OCI-LY7 (cell line): ENCODE measurements at regions not wholly inside any gene's neighbourhood (a gene's known extent, or its start where the extent isn't known, plus 50 kb on each side); places are given as distances from the start of the nearest gene placed in this dataset.

Source experiments
- BruUV-seq: library from RNA; stranded (reverse); fragments of 400-500 nt; replicated peaks from 2 replicates; lab custom pipeline; 2021; lab: Mats Ljungman, UMichigan
- CTCF ChIA-PET: fragments of 300-600 bp; sonication (Branson Sonifier 250); formaldehyde crosslinking; loops from one replicate; lab custom pipeline; 2022; ENCODE audit warnings: antibody characterized with exemption; ENCODE audit not compliant: unreplicated experiment; lab: Charles Lee
- POLR2A ChIA-PET: fragments of 300-600 bp; sonication (Branson Sonifier 250); formaldehyde crosslinking; loops from one replicate; lab custom pipeline; 2022; ENCODE audit warnings: antibody characterized with exemption; lab: Charles Lee
- DNase-seq: peaks from one replicate; pipeline ENCODE4 v3.0.0-alpha.2; 2015; ENCODE audit warnings: low spot score
- H2AFZ ChIP-seq: fragments of 200-600 bp; sonication (generic), shearing (Covaris generic); 2 replicates; pipeline ENCODE4 v1.6.1; 2014; ENCODE audit warnings: mild to moderate bottlenecking, antibody characterized with exemption, low read length, moderate library complexity
- H3K27ac ChIP-seq: fragments of 200-600 bp; sonication (generic); 2 replicates; pipeline ENCODE4 v1.5.1; 2014; ENCODE audit warnings: mixed run types, low read depth, mild to moderate bottlenecking, moderate library complexity, low read length, inconsistent platforms; ENCODE audit not compliant: poor library complexity, severe bottlenecking
- H3K36me3 ChIP-seq: fragments of 200-600 bp; sonication (generic); 2 replicates; pipeline ENCODE4 v1.6.1; 2014; ENCODE audit warnings: mild to moderate bottlenecking, antibody characterized with exemption, low read length, moderate library complexity, mixed read lengths; ENCODE audit not compliant: insufficient read depth
- H3K4me1 ChIP-seq: fragments of 200-600 bp; sonication (generic); 2 replicates; pipeline ENCODE4 v1.5.1; 2014; ENCODE audit warnings: mild to moderate bottlenecking, low read length; ENCODE audit not compliant: insufficient read depth, poor library complexity, severe bottlenecking
- H3K4me2 ChIP-seq: fragments of 200-600 bp; sonication (generic); 2 replicates; pipeline ENCODE4 v1.6.1; 2014; ENCODE audit warnings: mild to moderate bottlenecking, low read length
- H3K4me3 ChIP-seq: fragments of 200-600 bp; sonication (generic); 2 replicates; pipeline ENCODE4 v1.5.1; 2014; ENCODE audit warnings: mild to moderate bottlenecking, low read depth, low read length; ENCODE audit not compliant: poor library complexity, severe bottlenecking
- H3K79me2 ChIP-seq: fragments of 200-600 bp; sonication (generic); 2 replicates; pipeline ENCODE4 v1.6.1; 2016; ENCODE audit warnings: low read depth, mild to moderate bottlenecking, low read length, moderate library complexity, mixed read lengths; ENCODE audit not compliant: insufficient read depth
- H3K9me2 ChIP-seq: fragments of 200-600 bp; sonication (generic); 2 replicates; pipeline ENCODE4 v1.6.1; 2016; ENCODE audit warnings: mild to moderate bottlenecking, low read length, mixed read lengths; ENCODE audit not compliant: insufficient read depth
- H3K9me3 ChIP-seq: fragments of 200-600 bp; sonication (generic); 2 replicates; pipeline ENCODE4 v1.6.1; 2014; ENCODE audit warnings: mild to moderate bottlenecking, mixed run types, low read length, mixed read lengths
- H4K20me1 ChIP-seq: fragments of 200-600 bp; sonication (generic); 2 replicates; pipeline ENCODE4 v1.6.1; 2014; ENCODE audit warnings: mild to moderate bottlenecking, antibody characterized with exemption, low read length, moderate library complexity, mixed read lengths; ENCODE audit not compliant: insufficient read depth
- EZH2phosphoT487 ChIP-seq: fragments of 200-600 bp; sonication (generic); IDR thresholded peaks from 2 replicates; pipeline ENCODE4 v1.6.1; 2018; ENCODE audit warnings: low read depth, borderline replicate concordance, mild to moderate bottlenecking, mixed run types, antibody characterized with exemption, low read length, moderate library complexity, mixed read lengths
- intact Hi-C: fragments of 100-400 bp; cut with micrococcal nuclease; formaldehyde crosslinking; loops from one replicate; pipeline ENCODE4 v1.10.0; 2022; ENCODE audit not compliant: unreplicated experiment
- TF ChIP-seq, protein P1 (sequence below): fragments of 200-600 bp; sonication (generic); conservative IDR thresholded peaks from 2 replicates; pipeline ENCODE4 v1.5.1; 2014; ENCODE audit warnings: mild to moderate bottlenecking, antibody characterized with exemption, low read length, moderate library complexity, mixed read lengths

DNA sequence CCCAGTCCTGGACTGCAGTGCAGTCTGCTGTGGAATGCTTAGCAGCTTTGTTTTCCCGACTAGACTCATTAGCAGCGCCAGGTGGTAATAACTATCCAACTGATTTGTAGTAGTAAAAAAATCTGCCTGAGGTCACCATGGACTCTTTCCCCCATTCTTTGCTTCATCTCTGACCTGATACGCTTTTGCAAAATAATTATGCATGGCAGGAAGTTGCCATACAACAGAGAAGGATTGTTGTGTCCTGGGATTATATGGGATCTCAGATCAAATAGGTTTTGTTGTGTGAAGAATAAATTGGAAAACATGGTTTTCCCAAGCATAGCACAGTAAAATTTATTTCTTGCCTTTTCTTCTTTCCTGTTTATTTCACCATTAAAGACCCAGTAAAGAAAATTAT lies 72.4 kb upstream of the ATP5MC3 start:
- Histone ChIP-seq H3K36me3 (no peaks in the 10 kb centered on the region), H4K20me1 (no peaks in the 10 kb centered on the region), H3K79me2 (no peaks in the 10 kb centered on the region), H3K27ac (no peak overlapping the region), H3K4me1 (no peaks in the 10 kb centered on the region), H3K4me3 (no peak overlapping the region), H2AFZ (no peak overlapping the region), H3K9me2 (no peaks in the 10 kb centered on the region), H3K9me3 (no peaks in the 10 kb centered on the region), H3K4me2 (no peak overlapping the region)
- TF ChIP-seq EZH2phosphoT487, result no peak
- TF ChIP-seq, protein P1, sequence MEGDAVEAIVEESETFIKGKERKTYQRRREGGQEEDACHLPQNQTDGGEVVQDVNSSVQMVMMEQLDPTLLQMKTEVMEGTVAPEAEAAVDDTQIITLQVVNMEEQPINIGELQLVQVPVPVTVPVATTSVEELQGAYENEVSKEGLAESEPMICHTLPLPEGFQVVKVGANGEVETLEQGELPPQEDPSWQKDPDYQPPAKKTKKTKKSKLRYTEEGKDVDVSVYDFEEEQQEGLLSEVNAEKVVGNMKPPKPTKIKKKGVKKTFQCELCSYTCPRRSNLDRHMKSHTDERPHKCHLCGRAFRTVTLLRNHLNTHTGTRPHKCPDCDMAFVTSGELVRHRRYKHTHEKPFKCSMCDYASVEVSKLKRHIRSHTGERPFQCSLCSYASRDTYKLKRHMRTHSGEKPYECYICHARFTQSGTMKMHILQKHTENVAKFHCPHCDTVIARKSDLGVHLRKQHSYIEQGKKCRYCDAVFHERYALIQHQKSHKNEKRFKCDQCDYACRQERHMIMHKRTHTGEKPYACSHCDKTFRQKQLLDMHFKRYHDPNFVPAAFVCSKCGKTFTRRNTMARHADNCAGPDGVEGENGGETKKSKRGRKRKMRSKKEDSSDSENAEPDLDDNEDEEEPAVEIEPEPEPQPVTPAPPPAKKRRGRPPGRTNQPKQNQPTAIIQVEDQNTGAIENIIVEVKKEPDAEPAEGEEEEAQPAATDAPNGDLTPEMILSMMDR, result no peak
- intact Hi-C loops, result no loop called here
- BruUV-seq, result no TSS peak
- no peak for DNase-seq
- ChIA-PET CTCF (no interaction called here), POLR2A (interaction anchor here (0.6 to 1.5 kb wide), 2 partner anchors 10 to 12 kb away, joined by 3 to 4 read pairs; no protein-coding TSS in a partner anchor)

DNA sequence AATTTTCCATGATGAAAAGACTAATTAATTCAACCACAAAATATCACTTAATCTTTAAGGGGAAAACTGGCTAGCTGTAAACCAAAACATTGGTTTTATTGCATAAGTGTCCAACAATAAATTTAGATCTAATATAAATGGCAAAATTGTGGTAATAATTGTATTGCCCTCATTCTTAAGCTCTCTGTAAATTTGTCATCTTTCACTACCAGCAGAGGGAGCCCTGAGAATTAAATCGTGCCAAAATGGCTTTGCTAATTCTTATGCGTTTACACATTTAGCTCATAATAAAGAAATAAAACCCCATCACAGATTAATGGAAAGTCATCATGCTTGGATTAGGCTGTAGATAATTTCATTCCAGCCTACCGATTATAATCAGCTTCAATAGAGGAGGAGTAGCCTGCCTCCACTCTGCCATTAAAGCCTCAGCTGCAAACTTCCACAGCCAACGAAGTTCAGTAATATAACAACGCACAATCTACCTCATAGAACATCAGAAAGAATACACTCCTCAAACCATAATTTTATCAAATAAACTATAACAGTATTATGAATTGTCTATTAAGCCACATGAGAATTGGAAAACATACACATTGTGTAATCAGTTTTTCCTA lies 70.0 kb upstream of the ATP5MC3 start:
- peak; percentile 23 for DNase-seq

More for the DNA sequence above, 70.0 kb upstream of the ATP5MC3 start:
- no peak overlapping the region for H3K4me2 ChIP-seq
- CTCF ChIA-PET, result no interaction called here
- no peaks in the 10 kb centered on the region for H3K36me3 ChIP-seq
- BruUV-seq, result no TSS peak
- no peaks in the 10 kb centered on the region for H3K79me2 ChIP-seq
- TF ChIP-seq, protein P1, result peak; percentile 89
- no peak for TF ChIP-seq EZH2phosphoT487
- no peaks in the 10 kb centered on the region for H3K4me1 ChIP-seq
- H3K4me3 ChIP-seq, result no peak overlapping the region
- POLR2A ChIA-PET, result interaction anchor here (0.5 to 1.6 kb wide), 3 partner anchors 10 to 93 kb away, joined by 3 to 9 read pairs (median 5); no protein-coding TSS in a partner anchor
- H4K20me1 ChIP-seq, result no peaks in the 10 kb centered on the region
- intact Hi-C loops, result no loop called here
- no peak overlapping the region for H2AFZ ChIP-seq
- no peaks in the 10 kb centered on the region for H3K9me3 ChIP-seq
- H3K9me2 ChIP-seq, result no peaks in the 10 kb centered on the region
- no peak overlapping the region for H3K27ac ChIP-seq
